HG03135 (cell line): ENCODE measurements at regions not wholly inside any gene's neighbourhood (a gene's known extent, or its start where the extent isn't known, plus 50 kb on each side); places are given as distances from the start of the nearest gene placed in this dataset.

Experiments used
- ATAC-seq: cut with Tn5 transposase; IDR thresholded peaks from one replicate; pipeline ENCODE4 v1.9.1; 2021; ENCODE audit warnings: mild to moderate bottlenecking, moderate library complexity; ENCODE audit not compliant: unreplicated experiment

GRCh38 chr5:40080191-40080590 is 599.5 kb upstream of the PTGER4 start:
- ATAC-seq, result no peak

GRCh38 chr5:40078898-40079575 is 600.7 kb upstream of the PTGER4 start:
- ATAC-seq, result no peak

GRCh38 chr5:40074826-40075225 is 604.9 kb upstream of the PTGER4 start:
- no peak for ATAC-seq

- no peak for ATAC-seq
Observed at GRCh38 chr5:40073927-40074326, 605.8 kb upstream of the PTGER4 start.

GRCh38 chr5:40071870-40072269 is 607.8 kb upstream of the PTGER4 start:
- no peak for ATAC-seq

- no peak for ATAC-seq
Observed at GRCh38 chr5:40066616-40067015, 613.1 kb upstream of the PTGER4 start.

- ATAC-seq, result no peak
Observed at GRCh38 chr5:40052808-40053207, 626.9 kb upstream of the PTGER4 start.

GRCh38 chr5:40046792-40047191 is 622.0 kb upstream of the DAB2 start:
- no peak for ATAC-seq

GRCh38 chr5:40045429-40045828 is 620.6 kb upstream of the DAB2 start:
- no peak for ATAC-seq

GRCh38 chr5:40043916-40044315 is 619.1 kb upstream of the DAB2 start:
- ATAC-seq, result no peak

- no peak for ATAC-seq
Observed at GRCh38 chr5:40041452-40041851, 616.7 kb upstream of the DAB2 start.

- ATAC-seq, result no peak
Observed at GRCh38 chr5:40037713-40038112, 612.9 kb upstream of the DAB2 start.

GRCh38 chr5:40034441-40034840 is 609.7 kb upstream of the DAB2 start:
- ATAC-seq, result no peak

GRCh38 chr5:40033411-40033810 is 608.6 kb upstream of the DAB2 start:
- peak; percentile 97 for ATAC-seq

GRCh38 chr5:40033009-40033408 is 608.2 kb upstream of the DAB2 start:
- no peak for ATAC-seq

GRCh38 chr5:40030661-40031060 is 605.9 kb upstream of the DAB2 start:
- ATAC-seq, result no peak

- ATAC-seq, result no peak
Observed at GRCh38 chr5:40029711-40030495, 605.1 kb upstream of the DAB2 start.

- no peak for ATAC-seq
Observed at GRCh38 chr5:40027400-40027799, 602.6 kb upstream of the DAB2 start.

GRCh38 chr5:40025586-40025985 is 600.8 kb upstream of the DAB2 start:
- ATAC-seq, result no peak

- ATAC-seq, result no peak
Observed at GRCh38 chr5:40022057-40022456, 597.3 kb upstream of the DAB2 start.

- no peak for ATAC-seq
Observed at GRCh38 chr5:40021007-40021406, 596.2 kb upstream of the DAB2 start.

GRCh38 chr5:40017918-40018317 is 593.1 kb upstream of the DAB2 start:
- no peak for ATAC-seq

- ATAC-seq, result no peak
Observed at GRCh38 chr5:40017135-40017534, 592.4 kb upstream of the DAB2 start.
